H1 (cell line): ENCODE measurements at regions not wholly inside any gene's neighbourhood (a gene's known extent, or its start where the extent isn't known, plus 50 kb on each side); places are given as distances from the start of the nearest gene placed in this dataset.

Experiments
- CTCF ChIA-PET: fragments of 300-600 bp; sonication (Branson Sonifier 250); formaldehyde crosslinking; loops from one replicate; lab custom pipeline; 2021; ENCODE audit not compliant: partially characterized antibody; lab: Charles Lee
- POLR2A ChIA-PET: fragments of 300-600 bp; sonication (Branson Sonifier 250); formaldehyde crosslinking; loops from one replicate; lab custom pipeline; 2021; ENCODE audit warnings: inconsistent platforms; ENCODE audit not compliant: partially characterized antibody; lab: Charles Lee
- DNase-seq, 2 experiments: peaks; one replicate each; pipeline versions ENCODE4 v3.0.0 to v3.0.0-alpha.2; 2010 to 2022; ENCODE audit warnings: low spot score in 2 of 2, low read depth in 1 of 2, mixed read lengths in 1 of 2
- FAIRE-seq: peaks from 2 replicates; lab custom pipeline; 2011; peaks lifted over from hg19 to GRCh38; lab: Jason Lieb, UNC
- H2AFZ ChIP-seq: 2 replicates; pipeline ENCODE4 v1.8.1; 2012; ENCODE audit warnings: low read length, inconsistent platforms
- H2AK5ac ChIP-seq: 2 replicates; pipeline ENCODE4 v1.6.1; 2013; ENCODE audit warnings: low read depth, low read length
- H2BK120ac ChIP-seq: replicated peaks from 2 replicates; pipeline ENCODE3; 2013; ENCODE audit warnings: low read depth, low read length, inconsistent platforms
- H2BK12ac ChIP-seq: 2 replicates; pipeline ENCODE4 v1.6.1; 2013; ENCODE audit warnings: low read depth, low read length
- H2BK15ac ChIP-seq: 2 replicates; pipeline ENCODE4 v1.6.1; 2013; ENCODE audit warnings: low read length
- H2BK20ac ChIP-seq: 2 replicates; pipeline ENCODE4 v1.6.1; 2013; ENCODE audit warnings: low read length
- H2BK5ac ChIP-seq: 2 replicates; pipeline ENCODE4 v1.6.1; 2013; ENCODE audit warnings: low read depth, low read length
- H3K14ac ChIP-seq: 2 replicates; pipeline ENCODE4 v1.6.1; 2013; ENCODE audit warnings: inconsistent platforms; ENCODE audit not compliant: insufficient read length
- H3K18ac ChIP-seq: 2 replicates; pipeline ENCODE4 v1.6.1; 2013; ENCODE audit warnings: low read length; ENCODE audit errors: extremely low read depth
- H3K23ac ChIP-seq: 2 replicates; pipeline ENCODE4 v1.6.1; 2013; ENCODE audit warnings: inconsistent platforms; ENCODE audit not compliant: insufficient read length
- H3K23me2 ChIP-seq: 2 replicates; pipeline ENCODE4 v1.6.1; 2013; ENCODE audit warnings: low read depth, low read length
- H3K27ac ChIP-seq: 2 replicates; pipeline ENCODE4 v1.6.1; 2011; ENCODE audit warnings: low read depth, low read length, inconsistent platforms
- H3K27me3 ChIP-seq, 4 experiments: replicated peaks in 1 of 4; 1 replicate in 1 of 4; 2 replicates in 3 of 4; pipeline versions ENCODE4 v1.6.1 to v1.8.1; 2011 to 2013; ENCODE audit warnings: low read length in 3 of 4, mild to moderate bottlenecking in 3 of 4, inconsistent platforms in 2 of 4, mixed read lengths in 2 of 4, moderate library complexity in 1 of 4; ENCODE audit not compliant: control insufficient read depth in 3 of 4, insufficient read depth in 3 of 4; ENCODE audit errors: extremely low read depth in 1 of 4
- H3K36me3 ChIP-seq, 4 experiments: 2 replicates each; pipeline versions ENCODE4 v1.6.1 to v1.8.1; 2011 to 2013; ENCODE audit warnings: mild to moderate bottlenecking in 4 of 4, low read length in 3 of 4, moderate library complexity in 2 of 4, control low read depth in 1 of 4, inconsistent platforms in 1 of 4; ENCODE audit not compliant: insufficient read depth in 4 of 4, control insufficient read depth in 2 of 4
- H3K4ac ChIP-seq: replicated peaks from 2 replicates; pipeline ENCODE3; 2013; ENCODE audit warnings: low read length, low read depth, mixed read lengths, inconsistent platforms; ENCODE audit not compliant: insufficient read length
- H3K4me1 ChIP-seq, 4 experiments: replicated peaks in 1 of 4; 1 replicate in 1 of 4; 2 replicates in 3 of 4; pipeline versions ENCODE4 v1.6.1 to v1.8.1; 2011 to 2013; ENCODE audit warnings: low read length in 3 of 4, inconsistent platforms in 2 of 4, mixed read lengths in 1 of 4; ENCODE audit not compliant: insufficient read depth in 4 of 4, control insufficient read depth in 3 of 4
- H3K4me2 ChIP-seq, 2 experiments: 2 replicates each; pipeline versions ENCODE4 v1.6.1 to v1.8.1; 2011 to 2013; ENCODE audit warnings: low read depth in 2 of 2, low read length in 2 of 2, control low read depth in 1 of 2, inconsistent platforms in 1 of 2, mild to moderate bottlenecking in 1 of 2; ENCODE audit not compliant: insufficient read depth in 1 of 2
- H3K4me3 ChIP-seq, 4 experiments: fragments of 200-600, 300-600 bp in 1 of 4; sonication (generic), shearing (Covaris generic), sonication (Bioruptor Twin) in 1 of 4; 2 replicates each; pipeline versions ENCODE4 v1.5.1 to v1.8.1; 2011 to 2016; ENCODE audit warnings: low read length in 4 of 4, low read depth in 3 of 4, control low read depth in 2 of 4, inconsistent platforms in 2 of 4, mild to moderate bottlenecking in 2 of 4, mixed read lengths in 1 of 4, moderate library complexity in 1 of 4; ENCODE audit not compliant: insufficient read depth in 2 of 4; ENCODE audit errors: extremely low read depth in 1 of 4
- H3K56ac ChIP-seq: replicated peaks from 2 replicates; pipeline ENCODE3; 2013; ENCODE audit warnings: low read depth, mild to moderate bottlenecking, mixed read lengths, low read length, inconsistent platforms; ENCODE audit not compliant: insufficient read length
- H3K79me1 ChIP-seq: 2 replicates; pipeline ENCODE4 v1.6.1; 2013; ENCODE audit warnings: low read depth, low read length, control low read depth
- H3K79me2 ChIP-seq, 2 experiments: 2 replicates each; pipeline versions ENCODE4 v1.6.1 to v1.8.1; 2012 to 2013; ENCODE audit warnings: low read length in 2 of 2, mild to moderate bottlenecking in 2 of 2, inconsistent platforms in 1 of 2; ENCODE audit not compliant: insufficient read depth in 2 of 2, control insufficient read depth in 1 of 2
- H3K9ac ChIP-seq, 4 experiments: replicated peaks in 1 of 4; 1 replicate in 1 of 4; 2 replicates in 3 of 4; pipeline versions ENCODE4 v1.6.1 to v1.8.1; 2011 to 2013; ENCODE audit warnings: low read depth in 3 of 4, low read length in 3 of 4, control low read depth in 2 of 4, mild to moderate bottlenecking in 2 of 4, moderate library complexity in 2 of 4, inconsistent platforms in 1 of 4; ENCODE audit errors: extremely low read depth in 1 of 4
- H3K9me3 ChIP-seq, 2 experiments: 2 replicates each; pipeline versions ENCODE4 v1.6.1 to v1.8.1; 2012 to 2013; ENCODE audit warnings: mild to moderate bottlenecking in 2 of 2, moderate library complexity in 2 of 2, control low read depth in 1 of 2, inconsistent platforms in 1 of 2, low read depth in 1 of 2, low read length in 1 of 2, mixed read lengths in 1 of 2; ENCODE audit not compliant: insufficient read depth in 2 of 2
- H4K20me1 ChIP-seq, 2 experiments: replicated peaks in 1 of 2; 2 replicates each; pipeline versions ENCODE3 to v1.8.1; 2011 to 2013; ENCODE audit warnings: inconsistent platforms in 2 of 2, low read length in 2 of 2, mild to moderate bottlenecking in 1 of 2; ENCODE audit not compliant: insufficient read depth in 2 of 2, control insufficient read depth in 1 of 2
- H4K5ac ChIP-seq: 2 replicates; pipeline ENCODE4 v1.6.1; 2013; ENCODE audit warnings: low read length, low read depth, mixed read lengths, inconsistent platforms; ENCODE audit not compliant: insufficient read length
- H4K8ac ChIP-seq: 2 replicates; pipeline ENCODE4 v1.8.0; 2013; ENCODE audit warnings: mild to moderate bottlenecking, moderate library complexity, low read length, inconsistent platforms; ENCODE audit not compliant: insufficient read depth; ENCODE audit errors: extremely low read depth
- H4K91ac ChIP-seq: replicated peaks from 2 replicates; pipeline ENCODE3; 2013; ENCODE audit warnings: low read length, mixed read lengths, inconsistent platforms; ENCODE audit not compliant: insufficient read length
- CHD1 ChIP-seq: IDR thresholded peaks from 2 replicates; pipeline ENCODE4 v1.6.1; 2012; ENCODE audit warnings: low read depth, low read length, improper control_type of control experiment
- WGBS, 2 experiments: shearing (Covaris generic) in 1 of 2; methylation state at CpG; one replicate each; pipeline versions ENCODE4 v1.1.6 to v1.1.7; 2013 to 2015; ENCODE audit warnings: low lambda C conversion rate in 2 of 2, mixed read lengths in 2 of 2, inconsistent platforms in 1 of 2, low coverage in 1 of 2, missing lambda C conversion rate in 1 of 2; ENCODE audit not compliant: insufficient replicate concordance in 2 of 2, insufficient coverage in 1 of 2, insufficient read length in 1 of 2; ENCODE audit errors: extremely low coverage in 1 of 2, missing lambda C conversion rate in 1 of 2; 5-methylcytosine and 5-hydroxymethylcytosine counted together
- TF ChIP-seq, protein P1 (sequence below): IDR thresholded peaks from 2 replicates; pipeline ENCODE4 v1.6.1; 2011; ENCODE audit warnings: low read length, improper control_type of control experiment

DNA sequence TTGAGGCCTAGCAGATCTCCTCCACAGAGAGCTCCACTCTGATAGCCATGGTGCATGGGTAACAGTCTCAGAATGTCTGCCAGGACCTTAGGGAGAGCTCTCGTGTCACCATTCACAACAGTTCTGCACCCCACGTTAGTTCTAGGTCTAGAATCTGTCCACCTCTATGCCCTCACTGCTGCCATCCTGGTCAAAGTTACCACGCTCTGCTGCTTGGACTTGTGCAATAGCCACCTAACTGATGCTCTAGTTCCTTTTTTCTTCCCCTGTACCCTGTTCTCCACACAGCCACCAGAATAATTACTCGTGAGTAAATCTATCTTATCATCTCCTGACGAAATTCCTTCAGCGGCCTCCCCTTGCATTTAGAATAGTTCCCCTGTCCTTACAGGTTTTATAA is 268.8 kb upstream of the GATB start:
- FAIRE-seq, result no peak
- TF ChIP-seq CHD1, result no peak
- TF ChIP-seq, protein P1, sequence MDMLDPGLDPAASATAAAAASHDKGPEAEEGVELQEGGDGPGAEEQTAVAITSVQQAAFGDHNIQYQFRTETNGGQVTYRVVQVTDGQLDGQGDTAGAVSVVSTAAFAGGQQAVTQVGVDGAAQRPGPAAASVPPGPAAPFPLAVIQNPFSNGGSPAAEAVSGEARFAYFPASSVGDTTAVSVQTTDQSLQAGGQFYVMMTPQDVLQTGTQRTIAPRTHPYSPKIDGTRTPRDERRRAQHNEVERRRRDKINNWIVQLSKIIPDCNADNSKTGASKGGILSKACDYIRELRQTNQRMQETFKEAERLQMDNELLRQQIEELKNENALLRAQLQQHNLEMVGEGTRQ, result no peak
- Histone ChIP-seq H3K9ac (no peak overlapping the region), H3K36me3 (no peaks in the 10 kb centered on the region), H3K9me3 (no peaks in the 10 kb centered on the region), H2BK12ac (no peak overlapping the region), H3K4ac (no peak overlapping the region), H4K5ac (no peak overlapping the region), H3K27me3 (no peaks in the 10 kb centered on the region), H3K4me1 (no peaks in the 10 kb centered on the region), H3K4me3 (no peak overlapping the region), H3K4me2 (no peak overlapping the region), H3K27ac (no peak overlapping the region), H4K20me1 (no peaks in the 10 kb centered on the region), H2BK20ac (no peak overlapping the region), H2BK120ac (no peak overlapping the region), H3K18ac (no peak overlapping the region), H2BK15ac (no peak overlapping the region), H3K23ac (no peak overlapping the region), H3K79me1 (no peaks in the 10 kb centered on the region), H4K8ac (no peak overlapping the region), H3K14ac (no peak overlapping the region), H3K79me2 (no peaks in the 10 kb centered on the region), H3K23me2 (no peaks in the 10 kb centered on the region), H4K91ac (no peak overlapping the region), H3K56ac (no peak overlapping the region), H2AFZ (no peak overlapping the region), H2AK5ac (no peak overlapping the region), H2BK5ac (no peak overlapping the region)
- no peak for DNase-seq
- WGBS, 2 experiments, result 91% methylated on average over 6 of the region's 6 CpGs; no CpG with 5 or more reads in 1 of the 2 experiments
- ChIA-PET CTCF (interaction anchor here (0.7 kb wide), 2 partner anchors 12 to 17 kb away, joined by 3 to 4 read pairs; no protein-coding TSS in a partner anchor), POLR2A (no interaction called here)
